ENCODE measurements at regions not wholly inside any gene's neighbourhood (a gene's known extent, or its start where the extent isn't known, plus 50 kb on each side); places are given as distances from the start of the nearest gene placed in this dataset.

DNA sequence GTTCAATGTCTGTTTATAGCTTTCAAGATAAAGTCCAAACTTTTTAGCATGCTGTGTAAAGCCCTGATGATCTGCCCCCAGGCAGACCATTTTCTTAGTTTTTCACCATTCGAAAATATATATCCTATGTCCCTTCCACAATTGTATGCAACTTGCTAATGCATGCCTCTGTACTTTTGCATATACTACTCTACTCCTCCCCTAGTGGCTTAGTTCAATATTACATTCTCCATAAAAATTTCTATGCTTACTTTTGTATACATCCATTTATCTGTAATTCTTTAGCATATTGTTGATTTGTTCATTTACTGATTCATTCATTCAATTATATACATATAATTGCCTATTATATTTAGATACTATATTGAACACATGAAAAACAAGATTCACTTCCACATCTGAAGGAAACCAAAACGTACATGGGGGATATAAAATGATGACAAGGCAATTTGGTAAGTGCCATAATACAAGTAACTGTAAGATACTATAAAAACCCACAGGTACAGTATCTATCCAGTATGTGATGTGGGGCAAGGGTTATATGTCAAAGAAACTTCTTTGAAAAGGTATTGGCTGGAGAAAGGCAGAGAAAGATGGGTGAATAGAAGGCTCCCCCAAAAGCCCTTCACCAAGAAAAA is 902.5 kb downstream of the FAM133A start:
- no peak for DNase-seq
- H3K36me3 ChIP-seq, result no peaks in the 10 kb centered on the region
- no peaks in the 10 kb centered on the region for H3K4me1 ChIP-seq
- WGBS, 2 donors, result 35 to 37% methylated on average over 2 of the region's 2 CpGs
- H3K4me3 ChIP-seq, result no peak overlapping the region
- no peaks in the 10 kb centered on the region for H3K27me3 ChIP-seq
- no peaks in the 10 kb centered on the region for H3K9me3 ChIP-seq
- intact Hi-C loops (cut with DNase I), result no loop called here
- H3K27ac ChIP-seq, result no peak overlapping the region
- TF ChIP-seq, protein P1, sequence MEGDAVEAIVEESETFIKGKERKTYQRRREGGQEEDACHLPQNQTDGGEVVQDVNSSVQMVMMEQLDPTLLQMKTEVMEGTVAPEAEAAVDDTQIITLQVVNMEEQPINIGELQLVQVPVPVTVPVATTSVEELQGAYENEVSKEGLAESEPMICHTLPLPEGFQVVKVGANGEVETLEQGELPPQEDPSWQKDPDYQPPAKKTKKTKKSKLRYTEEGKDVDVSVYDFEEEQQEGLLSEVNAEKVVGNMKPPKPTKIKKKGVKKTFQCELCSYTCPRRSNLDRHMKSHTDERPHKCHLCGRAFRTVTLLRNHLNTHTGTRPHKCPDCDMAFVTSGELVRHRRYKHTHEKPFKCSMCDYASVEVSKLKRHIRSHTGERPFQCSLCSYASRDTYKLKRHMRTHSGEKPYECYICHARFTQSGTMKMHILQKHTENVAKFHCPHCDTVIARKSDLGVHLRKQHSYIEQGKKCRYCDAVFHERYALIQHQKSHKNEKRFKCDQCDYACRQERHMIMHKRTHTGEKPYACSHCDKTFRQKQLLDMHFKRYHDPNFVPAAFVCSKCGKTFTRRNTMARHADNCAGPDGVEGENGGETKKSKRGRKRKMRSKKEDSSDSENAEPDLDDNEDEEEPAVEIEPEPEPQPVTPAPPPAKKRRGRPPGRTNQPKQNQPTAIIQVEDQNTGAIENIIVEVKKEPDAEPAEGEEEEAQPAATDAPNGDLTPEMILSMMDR (IDR thresholded peaks at IDR 0.05), result peak in 1 of 6 experiments; percentile 16
- no peak for TF ChIP-seq POLR2A (IDR thresholded peaks at IDR 0.05)

DNA sequence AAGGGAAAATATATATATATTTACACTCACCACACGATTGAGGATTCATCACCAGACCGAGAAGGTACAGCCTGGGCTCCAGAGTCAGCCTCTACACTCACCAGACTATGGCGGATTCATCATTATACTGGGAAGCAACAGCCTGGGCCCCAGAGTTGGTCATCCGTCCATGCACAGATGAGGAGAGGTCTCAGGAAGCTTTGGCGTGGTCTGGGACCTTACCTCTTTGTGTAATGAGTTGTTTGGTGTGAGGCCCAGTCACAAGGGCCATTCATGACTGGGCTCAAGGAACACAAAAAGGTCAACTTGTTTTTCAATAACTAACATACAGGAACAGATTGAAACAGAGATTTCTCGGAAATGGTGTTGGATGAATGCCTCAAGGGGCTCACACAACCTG is 926.1 kb downstream of the FAM133A start:
- no peak for DNase-seq
- Histone ChIP-seq H3K4me1 (no peaks in the 10 kb centered on the region), H3K36me3 (no peaks in the 10 kb centered on the region), H3K4me3 (no peak overlapping the region), H3K9me3 (no peaks in the 10 kb centered on the region), H3K27ac (no peak overlapping the region), H3K27me3 (no peaks in the 10 kb centered on the region)
- intact Hi-C loops (cut with DNase I), result no loop called here
- TF ChIP-seq POLR2A (IDR thresholded peaks at IDR 0.05), result no peak
- TF ChIP-seq, protein P1 (IDR thresholded peaks at IDR 0.05), result no peak
- 59 to 64% methylated on average over 4 to 6 of the region's 6 CpGs for WGBS, 2 donors

DNA sequence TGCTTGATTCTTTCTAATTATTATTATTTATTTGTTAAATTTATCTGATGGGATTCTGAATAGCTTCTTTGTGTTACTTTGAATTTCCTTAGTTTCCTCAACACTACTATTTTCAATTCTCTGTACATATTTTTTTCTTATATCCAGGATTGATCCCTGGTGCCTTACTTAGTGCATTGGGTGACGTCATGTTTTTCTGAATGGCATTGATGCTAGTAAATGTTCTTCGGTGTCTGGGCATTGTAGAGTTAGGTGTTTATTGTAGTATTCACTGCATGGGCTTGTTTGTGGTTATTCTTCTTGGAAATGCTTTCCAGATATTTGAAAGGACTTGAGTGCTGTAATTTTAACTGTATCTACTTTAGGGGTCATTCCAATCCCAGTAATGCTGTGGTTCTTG is 938.1 kb downstream of the FAM133A start:
- Histone ChIP-seq H3K4me3 (no peak overlapping the region), H3K4me1 (no peaks in the 10 kb centered on the region), H3K9me3 (peaks cover 0 to 4% (median 0%) of the 10 kb centered on the region in 3 donors), H3K36me3 (no peaks in the 10 kb centered on the region), H3K27ac (no peak overlapping the region), H3K27me3 (no peaks in the 10 kb centered on the region)
- 83 to 87% methylated on average over 2 of the region's 2 CpGs for WGBS, 2 donors
- DNase-seq, result no peak
- intact Hi-C loops (cut with DNase I), result no loop called here
- TF ChIP-seq, protein P1 (IDR thresholded peaks at IDR 0.05), result no peak
- no peak for TF ChIP-seq POLR2A (IDR thresholded peaks at IDR 0.05)

DNA sequence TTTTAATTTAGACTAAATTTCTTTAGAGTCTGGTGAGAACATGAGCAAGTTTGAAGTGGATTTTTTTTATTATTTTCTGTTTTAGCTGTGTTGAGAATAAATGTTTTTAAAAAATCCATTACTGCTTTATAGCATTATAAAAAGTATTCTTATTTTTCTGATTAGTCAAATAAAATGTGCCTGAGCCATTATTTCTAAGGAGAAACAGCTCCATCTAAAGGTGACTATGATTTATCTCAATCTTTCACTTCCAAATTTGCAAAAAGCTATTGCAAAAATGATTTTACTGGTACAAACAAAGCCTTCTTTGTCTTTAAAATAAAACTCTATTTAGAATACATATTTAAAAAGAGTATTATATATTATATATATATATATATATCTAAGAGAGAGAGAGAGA is 959.2 kb downstream of the FAM133A start:
- TF ChIP-seq POLR2A (IDR thresholded peaks at IDR 0.05), result no peak
- TF ChIP-seq, protein P1 (IDR thresholded peaks at IDR 0.05), result no peak
- H3K9me3 ChIP-seq, result peaks cover 0 to 11% (median 0%) of the 10 kb centered on the region in 3 donors
- intact Hi-C loops (cut with DNase I), result no loop called here
- peaks cover 0 to 6% (median 0%) of the 10 kb centered on the region in 4 donors for H3K27me3 ChIP-seq
- no peak overlapping the region for H3K4me3 ChIP-seq
- no peaks in the 10 kb centered on the region for H3K4me1 ChIP-seq
- no peak overlapping the region for H3K27ac ChIP-seq
- H3K36me3 ChIP-seq, result no peaks in the 10 kb centered on the region
- no peak for DNase-seq

DNA sequence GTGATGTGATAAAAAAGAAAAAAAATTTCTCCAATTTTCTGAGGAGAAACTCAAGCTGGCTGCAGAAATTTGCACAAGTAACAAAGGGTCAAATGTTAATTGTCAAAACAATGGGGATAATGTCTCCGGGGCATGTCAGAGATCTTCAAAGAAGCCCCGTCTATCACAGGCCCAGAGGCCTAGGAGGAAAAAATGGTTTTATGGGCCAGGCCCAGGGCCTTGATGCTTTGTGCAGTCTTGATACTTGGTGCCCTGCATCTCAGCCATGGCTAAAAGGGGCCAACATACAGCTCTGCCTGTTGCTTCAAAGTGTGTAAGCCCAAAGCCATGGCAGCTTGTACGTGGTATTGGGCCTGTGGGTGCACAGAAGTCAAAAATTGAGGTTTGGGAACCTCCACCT is 961.0 kb downstream of the FAM133A start:
- DNase-seq, result no peak
- Histone ChIP-seq H3K4me1 (no peaks in the 10 kb centered on the region), H3K27ac (no peak overlapping the region), H3K27me3 (peaks cover 0 to 6% (median 0%) of the 10 kb centered on the region in 4 donors), H3K36me3 (no peaks in the 10 kb centered on the region), H3K9me3 (peaks cover 0 to 11% (median 0%) of the 10 kb centered on the region in 3 donors), H3K4me3 (no peak overlapping the region)
- TF ChIP-seq, protein P1 (IDR thresholded peaks at IDR 0.05), result no peak
- no peak for TF ChIP-seq POLR2A (IDR thresholded peaks at IDR 0.05)
- intact Hi-C loops (cut with DNase I), result no loop called here
- 81 to 86% methylated on average over 2 to 3 of the region's 3 CpGs for WGBS, 2 donors
